Activated T-cell treated with anti-CD3 and anti-CD28 coated beads, Interleukin-2, amount 50 U/mL, for 4 hours (primary cell): ENCODE measurements at regions not wholly inside any gene's neighbourhood (a gene's known extent, or its start where the extent isn't known, plus 50 kb on each side); places are given as distances from the start of the nearest gene placed in this dataset.

Source experiments
- ATAC-seq, 2 donors: fragments of 200-7000 bp; cut with Tn5 transposase; one replicate each; pipeline ENCODE4 v1.10.0; 2021
- DNase-seq: peaks from one replicate; pipeline ENCODE4 v3.0.0-alpha.2; 2020
- H3K27me3 Mint-ChIP-seq: one replicate; pipeline ENCODE4 v1.8.0; 2021; ENCODE audit warnings: low read depth, mixed read lengths
- H3K36me3 Mint-ChIP-seq: one replicate; pipeline ENCODE4 v1.8.0; 2022; ENCODE audit warnings: mixed read lengths; ENCODE audit not compliant: insufficient read depth
- H3K4me1 Mint-ChIP-seq: one replicate; pipeline ENCODE4 v1.8.0; 2021; ENCODE audit warnings: low read depth, mixed read lengths
- H3K4me3 Mint-ChIP-seq: one replicate; pipeline ENCODE4 v1.8.0; 2021; ENCODE audit warnings: mild to moderate bottlenecking, moderate library complexity, mixed read lengths
- H3K9me3 Mint-ChIP-seq: one replicate; pipeline ENCODE4 v1.8.0; 2021; ENCODE audit warnings: mixed read lengths

- H3K4me1 Mint-ChIP-seq = peaks cover 37% of the 10 kb centered on the region
- ATAC-seq (no peak), DNase-seq (no peak)
- H3K9me3 Mint-ChIP-seq = no peaks in the 10 kb centered on the region
- H3K36me3 Mint-ChIP-seq = no peaks in the 10 kb centered on the region
- H3K4me3 Mint-ChIP-seq = no peak overlapping the region
- H3K27me3 Mint-ChIP-seq = peaks cover 3% of the 10 kb centered on the region
Measured at GRCh38 chr1:200474633-200475032, 64.8 kb upstream of the ZNF281 start.

DNA sequence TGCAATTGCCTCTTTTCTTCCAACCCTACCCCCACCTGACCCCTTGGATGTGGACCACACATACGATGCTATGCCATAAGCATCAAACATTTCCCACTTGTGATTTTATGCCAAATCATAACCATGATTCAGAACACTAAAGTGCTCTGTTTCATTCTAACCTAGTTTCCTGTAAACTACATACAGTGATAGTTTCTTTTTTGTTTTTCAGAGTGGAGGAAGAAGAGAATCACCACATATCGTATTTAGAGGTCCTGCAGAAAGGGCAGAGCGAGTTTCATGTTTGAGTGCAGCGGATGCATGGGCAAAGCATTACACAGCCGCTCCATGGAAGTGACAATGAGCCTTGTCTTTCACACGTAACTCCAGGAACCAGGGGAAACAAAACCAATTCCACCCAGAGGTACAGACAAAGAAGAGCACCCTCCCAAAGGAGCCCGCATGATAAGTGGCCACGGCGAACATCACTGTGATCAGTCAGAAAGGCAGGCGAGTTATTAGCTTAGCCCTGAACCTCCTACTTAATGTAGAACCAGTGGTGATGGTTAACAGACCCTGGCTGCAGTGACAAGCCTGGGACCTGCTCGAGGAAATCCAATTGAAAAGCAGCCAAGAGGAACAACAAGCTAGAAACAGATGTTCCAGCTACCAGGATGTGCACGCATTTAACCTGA, 64.0 kb upstream of the ZNF281 start:
- Mint-ChIP-seq H3K4me1 (peaks cover 37% of the 10 kb centered on the region), H3K4me3 (peak overlapping the region; percentile 49), H3K9me3 (no peaks in the 10 kb centered on the region), H3K27me3 (peaks cover 3% of the 10 kb centered on the region), H3K36me3 (no peaks in the 10 kb centered on the region)
- ATAC-seq (peak; percentile 69 to 83), DNase-seq (no peak)

GRCh38 chr1:200471739-200472138, 61.9 kb upstream of the ZNF281 start:
- Mint-ChIP-seq H3K4me1 (peaks cover 37% of the 10 kb centered on the region), H3K27me3 (peaks cover 7% of the 10 kb centered on the region), H3K36me3 (no peaks in the 10 kb centered on the region), H3K4me3 (peak overlapping the region; percentile 30), H3K9me3 (no peaks in the 10 kb centered on the region)
- ATAC-seq (peak; percentile 39 to 41), DNase-seq (no peak)

GRCh38 chr1:200468264-200469001, 58.6 kb upstream of the ZNF281 start:
- no peak for ATAC-seq
- peaks cover 21% of the 10 kb centered on the region for H3K4me1 Mint-ChIP-seq
- DNase-seq = no peak
- peaks cover 4% of the 10 kb centered on the region for H3K27me3 Mint-ChIP-seq
- H3K36me3 Mint-ChIP-seq = no peaks in the 10 kb centered on the region
- no peaks in the 10 kb centered on the region for H3K9me3 Mint-ChIP-seq
- H3K4me3 Mint-ChIP-seq = no peak overlapping the region

DNA sequence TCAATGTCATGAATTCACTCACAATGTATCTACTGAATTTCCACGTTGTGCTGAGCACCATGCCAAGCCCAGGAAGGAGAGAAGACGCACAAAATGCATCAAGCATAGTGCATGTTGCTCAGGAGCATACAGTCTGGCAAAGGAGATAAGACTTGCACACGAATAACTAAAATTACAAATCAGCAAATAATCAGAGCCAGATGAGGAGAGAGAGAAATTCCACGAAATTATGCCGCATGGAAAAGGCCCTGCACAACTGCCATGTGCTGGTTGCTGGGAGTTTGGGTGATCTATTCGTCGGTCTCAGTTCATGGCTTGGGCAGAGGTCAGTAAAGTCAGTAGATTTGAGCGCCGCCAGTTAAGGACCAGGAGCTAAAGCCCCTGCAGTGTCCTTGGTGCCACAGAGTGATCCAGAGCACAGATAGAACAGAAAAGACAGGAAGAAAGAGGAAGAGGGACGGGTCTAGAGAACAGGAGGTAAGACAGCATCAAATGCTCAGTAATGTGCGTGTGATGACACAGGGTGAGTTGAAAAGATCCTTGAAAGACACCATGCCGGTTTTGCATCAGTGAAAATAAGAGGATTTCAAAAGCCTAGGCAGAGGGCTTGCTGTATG, 55.1 kb upstream of the ZNF281 start:
- no peak overlapping the region for H3K4me3 Mint-ChIP-seq
- H3K9me3 Mint-ChIP-seq = no peaks in the 10 kb centered on the region
- no peak for ATAC-seq
- H3K27me3 Mint-ChIP-seq = peaks cover 4% of the 10 kb centered on the region
- no peaks in the 10 kb centered on the region for H3K36me3 Mint-ChIP-seq
- DNase-seq = no peak
- H3K4me1 Mint-ChIP-seq = no peaks in the 10 kb centered on the region
